ENCODE measurements at regions not wholly inside any gene's neighbourhood (a gene's known extent, or its start where the extent isn't known, plus 50 kb on each side); places are given as distances from the start of the nearest gene placed in this dataset.

- no peak for TF ChIP-seq POLR2A (IDR thresholded peaks at IDR 0.05)
- TF ChIP-seq CTCF (IDR thresholded peaks at IDR 0.05): no peak
Observed at GRCh38 chr7:84677117-84677732, 482.6 kb upstream of the SEMA3A start.

Measured in tibial nerve (tissue), 3 donors.